NCI-H1105 (cell line): ENCODE measurements at regions not wholly inside any gene's neighbourhood (a gene's known extent, or its start where the extent isn't known, plus 50 kb on each side); places are given as distances from the start of the nearest gene placed in this dataset.
"Not testable (repeated sequence)": the region's sequence is repeated elsewhere in the genome, so short reads cannot be mapped to it uniquely, and the experiment has no call there.

Experiments used
- DNase-seq: peaks from one replicate; lab custom pipeline; 2025; lab: John Stamatoyannopoulos, UW

DNA sequence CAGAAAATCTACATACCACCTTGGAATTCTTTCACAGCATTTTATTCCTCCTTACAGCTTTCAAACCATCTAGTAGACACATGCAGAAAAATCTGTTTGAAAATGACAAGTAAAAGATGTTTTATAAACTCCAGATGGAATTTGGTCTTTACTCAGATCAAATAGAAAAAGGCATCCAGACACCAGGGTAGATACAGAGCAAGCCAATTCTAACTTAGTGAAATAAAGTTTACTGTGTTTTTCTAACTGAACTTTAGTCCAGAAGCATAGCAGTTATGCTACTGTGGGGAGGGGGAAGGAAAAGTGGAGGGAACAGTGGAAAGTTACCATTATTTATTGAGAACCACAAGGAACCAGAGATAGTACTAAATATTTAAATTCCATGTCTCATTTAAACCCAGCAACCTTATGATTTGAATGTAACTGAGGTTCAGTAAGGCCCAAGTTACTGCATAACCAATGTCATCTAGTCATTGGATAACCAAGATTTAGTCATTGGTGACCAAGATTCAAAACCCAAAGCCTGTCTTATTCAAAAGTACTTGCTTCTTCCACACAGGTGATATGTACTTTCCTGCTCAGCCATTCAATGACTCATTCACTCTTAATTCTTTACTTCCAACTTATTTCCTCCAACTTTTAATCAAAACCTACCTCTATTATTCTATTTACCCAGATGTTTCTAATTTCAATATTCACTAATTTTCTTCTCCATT lies 57.7 kb downstream of the RAD51AP2 start:
- no peak for DNase-seq

GRCh38 chr2:17455343-17455742 lies 62.9 kb downstream of the RAD51AP2 start:
- no peak for DNase-seq

GRCh38 chr2:17446191-17446590 lies 72.0 kb downstream of the RAD51AP2 start:
- not testable (repeated sequence) for DNase-seq

GRCh38 chr2:17445744-17446143 lies 72.5 kb downstream of the RAD51AP2 start:
- no peak for DNase-seq

- DNase-seq: no peak
Measured at GRCh38 chr2:17442334-17442733, 75.9 kb downstream of the RAD51AP2 start.

- DNase-seq: no peak
Measured at GRCh38 chr2:17441790-17442189, 76.5 kb downstream of the RAD51AP2 start.

- DNase-seq: no peak
Measured at GRCh38 chr2:17441055-17441771, 77.0 kb downstream of the RAD51AP2 start.

- no peak for DNase-seq
Measured at GRCh38 chr2:17430326-17430725, 87.9 kb downstream of the RAD51AP2 start.

- DNase-seq: no peak
Measured at GRCh38 chr2:17429130-17429529, 89.1 kb downstream of the RAD51AP2 start.

GRCh38 chr2:17427401-17427800 lies 90.8 kb downstream of the RAD51AP2 start:
- DNase-seq: no peak

- DNase-seq: no peak
Measured at GRCh38 chr2:17426743-17427142, 91.5 kb downstream of the RAD51AP2 start.

- no peak for DNase-seq
Measured at GRCh38 chr2:17422061-17422460, 96.2 kb downstream of the RAD51AP2 start.

- no peak for DNase-seq
Measured at GRCh38 chr2:17416884-17417391, 101.3 kb downstream of the RAD51AP2 start.

GRCh38 chr2:17413036-17413435 lies 105.2 kb downstream of the RAD51AP2 start:
- no peak for DNase-seq

GRCh38 chr2:17401096-17401495 lies 117.1 kb downstream of the RAD51AP2 start:
- no peak for DNase-seq

- DNase-seq: no peak
Measured at GRCh38 chr2:17398770-17399169, 119.5 kb downstream of the RAD51AP2 start.

DNA sequence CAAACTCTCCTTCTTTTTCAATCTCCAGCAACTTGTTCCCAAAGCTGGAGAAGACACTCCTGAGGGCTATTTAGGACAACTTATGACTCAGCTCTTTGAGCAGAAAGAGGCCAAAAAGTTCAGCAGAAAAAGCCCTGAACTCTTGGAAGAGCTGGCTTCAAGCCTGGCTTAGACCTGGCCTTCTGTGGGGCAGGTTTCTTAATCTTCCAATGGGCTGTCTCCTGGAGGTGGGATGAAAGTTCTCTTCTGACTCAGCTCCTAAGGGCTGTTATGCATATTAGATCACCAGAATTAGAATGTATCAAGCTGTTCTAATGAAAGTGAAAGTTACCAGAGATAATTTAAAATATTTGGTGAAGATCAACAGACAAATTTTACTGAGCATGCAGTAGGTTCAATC lies 129.4 kb downstream of the RAD51AP2 start:
- no peak for DNase-seq

DNA sequence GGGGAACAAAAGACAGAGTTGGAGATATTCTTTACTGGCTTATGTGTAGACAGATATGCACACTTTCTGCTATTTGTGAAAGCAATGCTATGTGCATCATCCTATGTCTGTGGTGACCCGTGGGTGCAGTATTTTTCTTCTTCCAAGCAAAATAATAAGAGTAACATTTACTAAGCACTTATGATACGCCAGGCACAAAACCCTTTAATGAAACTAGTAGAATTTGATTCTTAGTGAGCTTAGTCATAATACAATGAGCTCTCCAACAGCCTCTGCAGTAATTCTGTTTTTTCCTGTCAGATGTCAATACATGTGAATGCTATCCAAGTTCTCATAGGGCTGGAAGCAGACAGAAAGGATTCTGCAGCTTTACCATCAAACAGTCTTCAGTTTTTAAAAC lies 130.6 kb downstream of the RAD51AP2 start:
- DNase-seq: no peak

- no peak for DNase-seq
Measured at GRCh38 chr2:17386771-17387170, 131.5 kb downstream of the RAD51AP2 start.

- no peak for DNase-seq
Measured at GRCh38 chr2:17380003-17380402, 138.2 kb downstream of the RAD51AP2 start.

DNA sequence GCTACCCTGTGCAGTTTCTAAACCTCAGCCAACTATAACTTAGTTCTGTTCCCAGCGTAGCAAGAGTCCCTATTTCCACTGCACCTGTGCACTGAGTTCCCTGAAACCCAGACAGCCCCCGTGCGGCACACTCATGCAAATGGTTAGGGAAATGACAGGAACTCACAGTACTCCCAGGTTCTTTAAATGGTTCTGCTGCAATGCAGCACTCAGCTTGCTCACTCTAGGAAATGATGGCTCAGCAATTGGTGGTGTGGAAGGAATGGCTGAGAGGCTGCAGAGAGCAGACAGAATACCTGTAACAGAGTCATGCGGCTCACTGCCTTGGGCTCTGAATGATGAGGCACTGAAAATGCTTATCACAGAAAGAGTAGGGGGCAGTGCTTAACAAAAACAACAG lies 143.0 kb downstream of the RAD51AP2 start:
- DNase-seq: no peak

- DNase-seq: no peak
Measured at GRCh38 chr2:17373741-17374140, 144.5 kb downstream of the RAD51AP2 start.

- DNase-seq: no peak
Measured at GRCh38 chr2:17373041-17373440, 145.2 kb downstream of the RAD51AP2 start.
